GM12874 (cell line): ENCODE measurements at regions not wholly inside any gene's neighbourhood (a gene's known extent, or its start where the extent isn't known, plus 50 kb on each side); places are given as distances from the start of the nearest gene placed in this dataset.

Source experiments
- TF ChIP-seq, protein P1 (sequence below): IDR thresholded peaks from 2 replicates; pipeline ENCODE4 v1.5.1; 2011; ENCODE audit warnings: low read depth, mild to moderate bottlenecking, control low read depth, low read length, moderate library complexity; ENCODE audit not compliant: insufficient read depth

DNA sequence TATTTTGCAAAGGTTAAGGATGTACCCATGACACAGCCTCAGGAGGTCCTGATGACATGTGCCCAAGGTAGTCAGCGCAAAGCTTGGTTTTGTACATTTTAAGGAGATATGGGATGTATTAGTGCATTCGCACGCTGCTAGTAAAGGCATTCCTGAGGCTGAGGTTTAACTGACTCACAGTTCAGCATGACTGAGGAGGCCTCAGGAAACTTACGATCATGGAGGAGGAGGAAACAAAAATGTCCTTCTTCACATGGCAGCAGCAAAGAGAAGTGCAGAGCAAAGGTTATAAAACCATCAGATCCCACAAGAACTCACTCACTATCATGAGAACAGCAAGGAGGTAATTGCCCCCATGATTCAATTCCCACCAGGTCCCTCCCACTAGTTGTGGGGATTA lies 1017.4 kb downstream of the EFNB2 start:
- TF ChIP-seq, protein P1, sequence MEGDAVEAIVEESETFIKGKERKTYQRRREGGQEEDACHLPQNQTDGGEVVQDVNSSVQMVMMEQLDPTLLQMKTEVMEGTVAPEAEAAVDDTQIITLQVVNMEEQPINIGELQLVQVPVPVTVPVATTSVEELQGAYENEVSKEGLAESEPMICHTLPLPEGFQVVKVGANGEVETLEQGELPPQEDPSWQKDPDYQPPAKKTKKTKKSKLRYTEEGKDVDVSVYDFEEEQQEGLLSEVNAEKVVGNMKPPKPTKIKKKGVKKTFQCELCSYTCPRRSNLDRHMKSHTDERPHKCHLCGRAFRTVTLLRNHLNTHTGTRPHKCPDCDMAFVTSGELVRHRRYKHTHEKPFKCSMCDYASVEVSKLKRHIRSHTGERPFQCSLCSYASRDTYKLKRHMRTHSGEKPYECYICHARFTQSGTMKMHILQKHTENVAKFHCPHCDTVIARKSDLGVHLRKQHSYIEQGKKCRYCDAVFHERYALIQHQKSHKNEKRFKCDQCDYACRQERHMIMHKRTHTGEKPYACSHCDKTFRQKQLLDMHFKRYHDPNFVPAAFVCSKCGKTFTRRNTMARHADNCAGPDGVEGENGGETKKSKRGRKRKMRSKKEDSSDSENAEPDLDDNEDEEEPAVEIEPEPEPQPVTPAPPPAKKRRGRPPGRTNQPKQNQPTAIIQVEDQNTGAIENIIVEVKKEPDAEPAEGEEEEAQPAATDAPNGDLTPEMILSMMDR: no peak

DNA sequence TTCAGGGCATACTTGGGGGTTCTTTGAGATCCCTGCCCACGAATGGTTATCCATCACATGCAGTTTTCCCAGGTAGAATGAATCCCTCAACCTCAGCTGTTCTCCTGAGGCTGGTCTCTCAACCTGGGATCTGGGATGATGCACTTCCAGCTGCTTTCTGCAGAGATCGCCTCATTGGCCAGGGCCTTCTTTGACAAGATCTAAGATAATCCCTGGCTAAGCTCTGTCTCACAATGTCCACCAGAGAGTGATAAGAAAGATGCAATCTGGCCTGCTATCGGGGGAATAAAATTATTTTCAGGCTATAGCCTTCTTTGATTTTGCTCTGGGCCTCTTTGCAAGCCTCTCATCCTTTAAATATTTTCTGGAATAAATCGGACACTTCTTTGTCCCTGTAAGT lies 1021.1 kb downstream of the EFNB2 start:
- TF ChIP-seq, protein P1: no peak

DNA sequence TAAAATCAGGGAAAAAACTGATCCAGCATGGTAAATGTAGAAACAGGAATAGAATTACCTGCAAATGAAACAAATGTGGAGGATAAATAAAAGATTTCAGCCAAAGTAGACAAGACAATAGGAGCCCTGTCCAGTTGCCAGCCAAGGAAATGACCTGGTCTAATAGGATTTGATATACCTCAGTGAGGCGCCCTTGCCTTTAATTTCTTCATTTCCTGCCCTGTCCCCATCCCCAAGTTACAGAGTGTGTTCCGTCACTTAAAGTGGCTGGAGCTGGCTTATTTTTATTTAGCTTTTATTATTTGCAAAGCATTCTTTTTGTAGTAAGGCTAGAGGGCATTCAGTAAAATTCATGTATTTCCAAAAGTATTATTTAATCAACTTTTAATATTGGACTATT lies 1022.0 kb downstream of the EFNB2 start:
- TF ChIP-seq, protein P1: no peak

DNA sequence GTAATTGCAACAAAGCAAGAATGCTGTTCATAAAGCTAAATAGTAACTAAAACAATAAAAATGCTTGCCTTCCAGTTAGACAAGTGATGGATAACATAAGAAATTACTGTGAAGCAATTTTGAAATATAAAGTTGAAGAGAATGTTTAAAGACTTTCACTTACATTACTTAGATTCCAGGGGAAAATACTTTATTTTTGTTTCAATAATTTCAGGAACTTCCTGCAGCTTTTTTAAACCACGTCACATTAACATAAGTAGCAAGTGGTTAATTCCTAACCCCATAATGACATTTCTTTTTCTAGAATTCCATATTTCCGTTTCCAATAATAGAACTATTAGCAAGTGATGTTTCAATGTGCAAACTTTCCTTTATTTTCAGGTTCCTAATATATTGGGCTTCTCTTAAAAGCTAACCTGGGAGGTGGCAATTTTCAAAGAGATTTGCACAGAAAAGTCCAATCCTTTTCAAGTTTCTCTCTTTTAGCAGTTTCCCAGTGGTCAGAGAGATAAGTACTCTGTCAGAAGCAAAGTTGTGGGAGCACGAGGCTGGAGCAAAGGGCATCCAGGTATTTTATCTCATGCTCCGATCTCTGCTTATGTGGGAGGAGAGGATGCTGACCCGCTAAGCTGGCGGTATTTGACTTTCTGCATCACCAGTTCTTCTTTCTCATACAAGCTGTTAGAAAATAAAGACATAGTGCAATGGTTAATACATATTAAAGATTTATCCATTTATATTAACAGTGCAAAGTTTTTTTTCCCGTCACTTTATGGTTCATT lies 1025.3 kb downstream of the EFNB2 start:
- TF ChIP-seq, protein P1: no peak

DNA sequence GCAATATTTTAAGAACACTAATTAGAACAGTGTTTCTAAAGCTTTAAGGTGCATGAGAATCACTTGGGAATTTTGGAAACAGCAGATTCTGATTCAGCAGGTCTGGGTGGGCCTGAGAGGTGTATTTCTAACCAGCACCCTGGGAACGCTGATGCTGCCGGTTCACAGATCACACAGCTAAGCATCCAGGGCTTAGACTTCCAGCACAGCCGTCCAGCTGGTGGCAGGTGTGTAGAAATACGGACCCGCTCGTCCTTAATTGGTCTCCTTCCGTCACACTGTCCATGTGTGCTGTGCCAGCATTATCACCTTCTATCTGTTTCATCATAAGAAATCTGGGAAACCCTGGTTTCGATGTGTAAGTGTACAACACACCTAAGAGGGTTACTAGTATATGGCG lies 1029.0 kb downstream of the EFNB2 start:
- TF ChIP-seq, protein P1: no peak

DNA sequence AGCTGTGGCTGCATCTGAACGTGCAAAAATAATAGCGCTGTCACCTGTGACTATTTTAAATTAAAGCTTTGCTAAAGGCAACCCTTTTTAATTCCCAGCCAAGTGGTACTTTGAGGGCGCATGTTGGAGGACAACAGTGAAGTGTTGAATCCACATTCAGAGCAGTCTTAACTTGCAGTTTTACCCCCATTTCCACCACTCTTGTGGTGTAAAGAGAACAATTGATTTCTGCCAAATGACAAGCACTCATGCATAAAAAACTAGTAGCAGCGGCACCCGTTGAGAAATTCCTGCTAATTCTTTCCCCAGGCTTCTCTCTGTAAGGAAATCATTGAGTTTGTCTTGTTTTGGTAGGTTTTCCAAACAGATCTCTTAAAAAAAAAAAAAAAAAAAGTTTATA lies 1033.3 kb downstream of the EFNB2 start:
- TF ChIP-seq, protein P1: no peak

DNA sequence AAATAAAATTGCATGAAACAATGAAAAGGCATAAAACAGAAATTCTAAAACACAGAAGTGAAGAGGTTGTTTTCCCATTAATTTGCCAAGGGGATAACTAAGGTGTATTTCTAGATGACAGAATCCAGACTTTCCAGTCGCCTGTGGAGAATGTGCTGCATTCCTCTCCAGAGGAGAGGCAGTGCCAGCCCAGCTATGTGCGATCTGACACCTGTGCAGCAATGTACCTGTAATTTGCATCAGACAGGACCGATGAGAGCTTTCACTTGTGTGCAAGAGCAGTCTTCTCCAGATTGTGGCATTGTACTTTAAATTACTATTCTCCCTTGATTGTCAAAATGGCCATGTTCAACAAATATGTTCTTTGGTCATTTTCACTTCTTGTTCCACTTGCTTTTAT lies 1037.9 kb downstream of the EFNB2 start:
- TF ChIP-seq, protein P1: no peak
